MM.1S (cell line): ENCODE measurements at regions not wholly inside any gene's neighbourhood (a gene's known extent, or its start where the extent isn't known, plus 50 kb on each side); places are given as distances from the start of the nearest gene placed in this dataset.

Source experiments
- DNase-seq: peaks from one replicate; pipeline ENCODE4 v3.0.0-alpha.2; 2015
- H2AFZ ChIP-seq: fragments of 300-600 bp; sonication (generic); 2 replicates; pipeline ENCODE4 v1.6.0; 2016; ENCODE audit warnings: antibody characterized with exemption, low read length
- H3F3A ChIP-seq: fragments of 300-600 bp; sonication (generic); 2 replicates; pipeline ENCODE4 v1.6.1; 2016; ENCODE audit warnings: mild to moderate bottlenecking, antibody characterized with exemption, low read length, moderate library complexity, mixed read lengths; ENCODE audit not compliant: insufficient read depth
- H3K27ac ChIP-seq: fragments of 300-600 bp; sonication (generic); 2 replicates; pipeline ENCODE4 v1.5.1; 2016; ENCODE audit warnings: mild to moderate bottlenecking, low read length
- H3K27me3 ChIP-seq: fragments of 300-600 bp; sonication (generic); replicated peaks from 2 replicates; pipeline ENCODE4 v1.6.0; 2016; ENCODE audit warnings: low read length; ENCODE audit not compliant: insufficient read depth
- H3K36me3 ChIP-seq: fragments of 300-600 bp; sonication (generic); replicated peaks from 2 replicates; pipeline ENCODE4 v1.6.1; 2016; ENCODE audit warnings: mild to moderate bottlenecking, low read length, mixed read lengths; ENCODE audit not compliant: insufficient read depth
- H3K4me1 ChIP-seq: fragments of 300-600 bp; sonication (generic); 2 replicates; pipeline ENCODE4 v1.6.1; 2016; ENCODE audit warnings: low read length, mixed read lengths
- H3K4me2 ChIP-seq: fragments of 300-600 bp; sonication (generic); 2 replicates; pipeline ENCODE4 v1.6.0; 2016; ENCODE audit warnings: low read depth, low read length
- H3K4me3 ChIP-seq: fragments of 300-600 bp; sonication (generic); 2 replicates; pipeline ENCODE4 v1.5.1; 2016; ENCODE audit warnings: low read length, mixed read lengths
- H3K79me2 ChIP-seq: fragments of 300-600 bp; sonication (generic); 2 replicates; pipeline ENCODE4 v1.6.1; 2016; ENCODE audit warnings: mixed run types, low read length, mixed read lengths
- H3K9ac ChIP-seq: fragments of 300-600 bp; sonication (generic); 2 replicates; pipeline ENCODE4 v1.6.1; 2016; ENCODE audit warnings: low read length, mixed read lengths
- H3K9me2 ChIP-seq: fragments of 300-600 bp; sonication (generic); replicated peaks from 2 replicates; pipeline ENCODE4 v1.6.1; 2016; ENCODE audit warnings: mild to moderate bottlenecking, low read length, mixed read lengths; ENCODE audit not compliant: insufficient read depth
- H3K9me3 ChIP-seq: fragments of 300-600 bp; sonication (generic); replicated peaks from 2 replicates; pipeline ENCODE4 v1.6.1; 2016; ENCODE audit warnings: mild to moderate bottlenecking, low read length, mixed read lengths; ENCODE audit not compliant: insufficient read depth
- H4K20me1 ChIP-seq: fragments of 300-600 bp; sonication (generic); 2 replicates; pipeline ENCODE4 v1.6.1; 2016; ENCODE audit warnings: mild to moderate bottlenecking, low read length, moderate library complexity, mixed read lengths; ENCODE audit not compliant: insufficient read depth
- EZH2 ChIP-seq: fragments of 300-600 bp; sonication (generic); optimal IDR thresholded peaks from 2 replicates; pipeline ENCODE3; 2017; ENCODE audit warnings: low read depth, mild to moderate bottlenecking, antibody characterized with exemption, low read length, mixed read lengths
- EZH2phosphoT487 ChIP-seq: fragments of 300-600 bp; sonication (generic); IDR thresholded peaks from 2 replicates; pipeline ENCODE4 v1.6.1; 2018; ENCODE audit warnings: antibody characterized with exemption, low read length
- TF ChIP-seq, protein P1 (sequence below): fragments of 300-600 bp; sonication (generic); IDR thresholded peaks from 2 replicates; pipeline ENCODE4 v1.5.1; 2016; ENCODE audit warnings: antibody characterized with exemption, low read length, mixed read lengths

GRCh38 chr10:31186225-31187000 lies 132.6 kb upstream of the ZEB1 start:
- H4K20me1 ChIP-seq, result no peaks in the 10 kb centered on the region
- no peak overlapping the region for H3K4me2 ChIP-seq
- H3K4me1 ChIP-seq, result no peaks in the 10 kb centered on the region
- no peaks in the 10 kb centered on the region for H3K27me3 ChIP-seq
- DNase-seq, result no peak
- H3K9ac ChIP-seq, result no peak overlapping the region
- no peaks in the 10 kb centered on the region for H3K9me3 ChIP-seq
- H3K79me2 ChIP-seq, result no peaks in the 10 kb centered on the region
- H3K9me2 ChIP-seq, result no peaks in the 10 kb centered on the region
- no peaks in the 10 kb centered on the region for H3K36me3 ChIP-seq
- H2AFZ ChIP-seq, result no peak overlapping the region
- H3K4me3 ChIP-seq, result no peak overlapping the region
- TF ChIP-seq EZH2phosphoT487, result no peak
- TF ChIP-seq, protein P1, sequence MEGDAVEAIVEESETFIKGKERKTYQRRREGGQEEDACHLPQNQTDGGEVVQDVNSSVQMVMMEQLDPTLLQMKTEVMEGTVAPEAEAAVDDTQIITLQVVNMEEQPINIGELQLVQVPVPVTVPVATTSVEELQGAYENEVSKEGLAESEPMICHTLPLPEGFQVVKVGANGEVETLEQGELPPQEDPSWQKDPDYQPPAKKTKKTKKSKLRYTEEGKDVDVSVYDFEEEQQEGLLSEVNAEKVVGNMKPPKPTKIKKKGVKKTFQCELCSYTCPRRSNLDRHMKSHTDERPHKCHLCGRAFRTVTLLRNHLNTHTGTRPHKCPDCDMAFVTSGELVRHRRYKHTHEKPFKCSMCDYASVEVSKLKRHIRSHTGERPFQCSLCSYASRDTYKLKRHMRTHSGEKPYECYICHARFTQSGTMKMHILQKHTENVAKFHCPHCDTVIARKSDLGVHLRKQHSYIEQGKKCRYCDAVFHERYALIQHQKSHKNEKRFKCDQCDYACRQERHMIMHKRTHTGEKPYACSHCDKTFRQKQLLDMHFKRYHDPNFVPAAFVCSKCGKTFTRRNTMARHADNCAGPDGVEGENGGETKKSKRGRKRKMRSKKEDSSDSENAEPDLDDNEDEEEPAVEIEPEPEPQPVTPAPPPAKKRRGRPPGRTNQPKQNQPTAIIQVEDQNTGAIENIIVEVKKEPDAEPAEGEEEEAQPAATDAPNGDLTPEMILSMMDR, result no peak
- TF ChIP-seq EZH2, result no peak
- H3K27ac ChIP-seq, result no peak overlapping the region
- H3F3A ChIP-seq, result no peaks in the 10 kb centered on the region

DNA sequence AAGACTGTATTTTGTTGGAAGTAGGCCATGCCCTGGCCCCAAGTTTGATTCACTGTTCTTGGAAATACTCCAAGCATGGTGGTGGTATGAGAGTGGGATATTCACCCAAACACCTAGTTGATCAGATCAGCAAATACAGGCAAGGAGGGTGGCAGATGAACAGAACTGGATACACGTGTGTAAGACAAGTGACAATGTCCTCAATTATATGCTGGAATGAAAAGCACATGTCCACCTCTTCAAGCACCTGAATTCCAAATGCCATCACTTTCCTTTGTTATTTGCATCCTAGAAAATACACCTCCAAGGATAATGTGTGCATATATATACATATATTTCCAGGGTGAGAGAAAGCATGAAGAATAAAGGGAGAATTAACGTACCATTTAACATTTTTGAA lies 131.8 kb upstream of the ZEB1 start:
- no peaks in the 10 kb centered on the region for H3K79me2 ChIP-seq

GRCh38 chr10:31187607-31188210 lies 131.3 kb upstream of the ZEB1 start:
- H3K27me3 ChIP-seq, result no peaks in the 10 kb centered on the region
- no peaks in the 10 kb centered on the region for H3K4me1 ChIP-seq
- H3K4me2 ChIP-seq, result no peak overlapping the region
- H3K4me3 ChIP-seq, result no peak overlapping the region
- no peaks in the 10 kb centered on the region for H3F3A ChIP-seq
- H3K27ac ChIP-seq, result no peak overlapping the region
- no peaks in the 10 kb centered on the region for H3K79me2 ChIP-seq
- H3K9me2 ChIP-seq, result no peaks in the 10 kb centered on the region
- H3K36me3 ChIP-seq, result no peaks in the 10 kb centered on the region
- H2AFZ ChIP-seq, result no peak overlapping the region
- DNase-seq, result no peak
- no peaks in the 10 kb centered on the region for H3K9me3 ChIP-seq
- H4K20me1 ChIP-seq, result no peaks in the 10 kb centered on the region
- TF ChIP-seq EZH2, result no peak
- TF ChIP-seq EZH2phosphoT487, result no peak
- TF ChIP-seq, protein P1, result no peak
- H3K9ac ChIP-seq, result no peak overlapping the region

More for the DNA sequence above, 131.8 kb upstream of the ZEB1 start:
- H3K4me3 ChIP-seq, result no peak overlapping the region
- no peaks in the 10 kb centered on the region for H3K27me3 ChIP-seq
- TF ChIP-seq EZH2phosphoT487 (no peak), EZH2 (no peak)
- TF ChIP-seq, protein P1, result no peak
- DNase-seq, result no peak
- H3K9me2 ChIP-seq, result no peaks in the 10 kb centered on the region
- H3K9me3 ChIP-seq, result no peaks in the 10 kb centered on the region
- no peaks in the 10 kb centered on the region for H3K36me3 ChIP-seq
- no peaks in the 10 kb centered on the region for H3K4me1 ChIP-seq
- no peak overlapping the region for H3K4me2 ChIP-seq
- H2AFZ ChIP-seq, result no peak overlapping the region
- H3K9ac ChIP-seq, result no peak overlapping the region
- no peaks in the 10 kb centered on the region for H4K20me1 ChIP-seq
- no peak overlapping the region for H3K27ac ChIP-seq
- H3F3A ChIP-seq, result no peaks in the 10 kb centered on the region
